GM19468 (cell line): ENCODE measurements at regions not wholly inside any gene's neighbourhood (a gene's known extent, or its start where the extent isn't known, plus 50 kb on each side); places are given as distances from the start of the nearest gene placed in this dataset.

Experiments used
- ATAC-seq: cut with Tn5 transposase; IDR thresholded peaks from one replicate; pipeline ENCODE4 v1.9.1; 2021; ENCODE audit warnings: mild to moderate bottlenecking, moderate library complexity, moderate number of reproducible peaks; ENCODE audit not compliant: unreplicated experiment; ENCODE audit errors: extremely low read depth

DNA sequence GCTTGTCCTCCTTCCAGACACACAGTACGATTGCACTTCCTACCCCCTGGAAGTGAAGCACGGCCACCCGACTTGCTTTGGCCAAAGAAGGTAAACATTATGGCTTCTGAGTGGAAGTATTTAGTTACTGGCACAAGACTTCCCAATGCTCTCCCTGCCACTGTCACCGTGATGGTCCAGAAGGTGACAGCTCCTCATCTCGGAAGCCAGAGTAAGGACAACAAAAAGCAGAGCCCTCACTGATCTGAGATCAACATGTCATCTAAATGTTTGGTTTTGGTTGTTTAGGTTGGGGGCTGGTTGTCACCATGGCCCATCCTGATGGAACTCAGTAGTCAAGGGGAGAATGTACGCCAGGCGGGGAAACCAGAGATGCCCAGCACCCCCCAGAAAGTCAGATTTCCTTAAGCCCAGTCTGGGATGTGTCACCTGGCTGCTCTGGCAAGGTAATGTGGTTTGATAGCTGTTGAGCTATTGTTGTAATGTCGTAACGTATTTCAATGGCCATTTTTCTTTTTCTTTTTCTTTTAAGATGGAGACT is 170.1 kb upstream of the ZNF536 start:
- no peak for ATAC-seq

DNA sequence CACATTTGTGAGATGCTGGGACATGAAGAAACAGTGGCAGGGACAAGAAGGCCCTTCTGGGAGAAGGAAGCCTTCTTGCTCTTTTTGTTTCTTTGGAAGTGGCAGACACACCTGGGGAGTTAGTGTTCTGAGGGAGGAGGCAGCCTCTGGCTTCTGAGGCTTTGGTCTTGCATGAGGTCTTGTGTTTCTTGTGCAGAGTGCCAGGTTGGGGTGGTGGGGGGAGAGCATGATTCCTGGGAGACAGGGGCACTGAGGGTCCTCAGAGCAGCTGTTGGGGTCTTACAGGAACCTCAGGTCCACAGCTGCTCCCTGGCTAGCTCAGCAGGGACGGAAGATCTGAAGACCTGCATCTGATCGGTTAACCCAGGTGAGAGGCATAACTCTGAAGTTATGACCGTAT is 167.5 kb upstream of the ZNF536 start:
- no peak for ATAC-seq

DNA sequence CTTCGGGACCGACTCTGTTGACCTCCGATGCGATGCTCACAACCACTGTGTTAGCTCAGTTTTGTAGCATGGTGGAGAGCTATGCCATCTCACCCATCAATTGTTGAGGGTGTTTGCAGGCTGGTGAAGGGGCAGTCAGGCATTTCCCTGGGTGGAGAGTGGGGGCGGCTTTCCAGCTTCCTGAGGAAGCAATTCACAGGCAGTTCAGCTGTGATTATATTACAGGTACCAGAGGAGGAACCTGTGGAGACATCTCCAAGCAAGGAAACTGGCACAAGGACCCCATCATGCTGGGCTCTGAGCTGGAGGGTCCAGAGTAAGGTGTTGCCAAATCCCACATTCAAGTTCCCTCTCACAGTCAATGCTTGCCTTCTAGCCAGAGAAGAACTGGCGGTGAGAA is 166.0 kb upstream of the ZNF536 start:
- no peak for ATAC-seq

DNA sequence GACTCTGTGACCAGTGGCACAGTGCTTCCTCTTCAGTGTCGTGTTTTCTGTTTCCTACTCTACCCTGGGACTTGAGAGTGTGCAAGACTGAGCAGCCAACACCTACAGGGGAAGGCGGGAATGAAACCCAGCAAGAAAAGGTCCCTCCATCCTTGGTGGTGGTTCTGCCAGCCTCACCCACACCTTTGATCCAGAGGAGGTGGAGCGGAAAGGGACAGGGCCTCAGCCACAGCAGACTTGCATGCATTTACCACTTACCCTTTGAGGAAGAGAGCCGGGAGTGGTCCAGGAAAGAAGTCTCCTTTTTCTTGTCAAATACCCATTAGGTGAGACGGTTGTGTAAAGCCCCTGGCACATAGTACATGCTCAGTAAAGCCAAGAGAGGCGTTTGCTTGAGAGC is 164.8 kb upstream of the ZNF536 start:
- ATAC-seq: no peak

DNA sequence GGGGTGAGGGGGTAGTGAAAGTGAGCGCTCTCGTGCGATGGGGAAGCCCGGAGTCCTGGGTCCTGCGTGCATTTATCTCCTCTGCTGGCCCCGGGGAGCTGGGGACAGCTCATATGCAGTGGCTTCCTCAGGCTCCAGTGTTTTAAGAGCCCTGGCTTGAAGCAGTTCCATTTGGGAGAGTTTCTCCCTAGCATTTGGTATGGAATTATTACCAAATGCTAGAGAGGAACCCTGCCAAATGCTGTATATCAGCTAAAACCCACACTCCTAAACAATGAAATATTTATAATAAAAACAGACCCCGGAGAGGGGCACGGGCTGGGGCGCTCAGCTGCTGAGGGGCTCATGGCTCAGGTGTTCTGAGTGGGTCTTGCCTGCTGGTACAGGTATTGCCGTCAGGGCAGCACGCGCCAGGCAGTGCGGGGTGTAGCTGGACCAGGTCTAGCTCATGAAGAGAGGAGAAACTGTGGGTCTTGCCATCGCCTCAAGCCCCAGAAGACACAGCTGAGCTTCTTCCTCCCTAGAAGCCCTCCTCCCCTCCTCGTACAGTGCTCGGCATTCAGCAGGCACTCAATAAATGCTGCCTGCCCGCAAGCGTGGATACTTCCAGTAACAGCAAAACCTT is 163.6 kb upstream of the ZNF536 start:
- ATAC-seq: no peak

DNA sequence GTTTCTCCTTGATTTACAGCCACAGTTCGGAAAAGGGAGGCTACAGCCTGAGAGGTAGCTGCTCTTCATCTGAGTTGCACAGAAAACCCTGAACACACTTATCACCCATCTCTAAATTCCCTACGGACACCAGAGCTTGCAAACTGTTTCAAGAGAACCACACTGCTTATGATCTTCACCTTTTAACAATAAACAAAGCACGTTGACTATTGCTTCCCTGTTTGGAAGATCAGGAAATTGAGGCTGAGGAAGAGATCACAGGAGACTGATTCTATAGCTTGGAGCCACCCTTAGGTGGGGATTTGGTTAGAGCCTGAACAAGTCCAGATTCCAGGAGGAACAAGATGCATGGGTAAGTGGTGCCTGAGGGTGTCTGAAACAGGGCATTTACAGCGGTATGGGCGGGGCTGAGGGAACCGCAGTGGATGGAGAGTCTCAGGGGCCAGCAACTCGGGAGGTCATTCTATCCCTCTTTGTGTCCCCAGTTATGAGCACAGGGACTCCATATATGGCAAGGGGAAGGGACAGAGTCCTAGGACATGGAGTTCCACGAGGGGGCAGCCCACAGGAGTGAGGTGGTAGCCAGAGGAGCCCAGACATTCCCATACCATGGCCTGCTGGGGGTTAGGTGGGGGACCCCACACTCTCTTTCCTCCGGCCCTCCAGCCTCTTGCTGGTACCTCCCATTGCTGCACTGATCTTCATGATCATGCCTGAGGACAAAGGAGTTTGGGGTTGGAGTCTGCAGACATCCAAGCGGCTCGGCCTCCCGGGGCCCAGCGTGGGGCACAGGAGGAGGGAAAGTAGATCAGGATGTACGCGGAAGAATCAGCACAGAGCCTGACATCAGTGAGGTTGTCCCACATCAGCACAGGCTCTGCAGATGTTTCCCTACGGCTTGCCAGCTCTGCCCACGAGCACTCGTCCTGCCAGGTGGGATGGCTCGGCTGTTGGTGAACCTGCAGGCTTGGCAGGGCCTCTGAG is 162.3 kb upstream of the ZNF536 start:
- ATAC-seq: no peak

DNA sequence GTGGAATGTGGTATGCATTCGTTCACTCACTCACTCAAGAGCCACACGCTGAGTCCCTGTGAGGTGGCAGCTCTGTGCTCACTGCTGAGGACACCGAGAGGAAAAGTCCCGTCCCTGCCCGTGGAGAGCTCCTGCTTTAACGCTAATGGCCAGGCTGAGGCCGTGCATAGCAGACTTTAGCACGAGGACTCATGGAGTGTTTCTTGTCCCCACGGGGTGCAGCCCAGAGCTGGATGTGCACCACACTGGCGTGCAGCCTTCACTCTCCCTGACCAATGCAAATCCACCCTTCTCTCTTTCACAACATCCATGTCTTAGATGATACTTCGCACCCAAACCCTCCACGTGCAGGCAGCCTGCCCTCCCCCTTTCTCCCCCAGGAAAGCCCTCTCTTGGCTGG is 159.6 kb upstream of the ZNF536 start:
- no peak for ATAC-seq

DNA sequence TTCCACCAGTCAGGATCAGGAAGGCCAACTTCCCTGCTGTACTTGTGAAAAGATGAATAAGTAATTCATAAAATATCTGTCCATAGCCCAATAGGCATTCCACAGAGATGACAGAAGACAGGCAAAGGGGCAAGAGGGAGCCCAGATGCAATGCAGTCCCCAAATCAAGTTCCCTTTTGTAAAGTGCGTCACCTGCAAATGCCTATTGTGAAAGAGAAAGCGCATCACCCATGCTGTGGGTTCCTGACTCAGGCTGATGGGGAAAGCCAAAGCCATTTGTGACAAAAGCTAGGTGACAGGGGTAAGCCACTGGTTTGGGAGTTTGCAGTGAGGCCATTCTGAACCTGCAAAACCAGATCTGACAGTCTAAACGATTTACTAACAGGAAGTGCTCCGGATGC is 157.5 kb upstream of the ZNF536 start:
- ATAC-seq: no peak

DNA sequence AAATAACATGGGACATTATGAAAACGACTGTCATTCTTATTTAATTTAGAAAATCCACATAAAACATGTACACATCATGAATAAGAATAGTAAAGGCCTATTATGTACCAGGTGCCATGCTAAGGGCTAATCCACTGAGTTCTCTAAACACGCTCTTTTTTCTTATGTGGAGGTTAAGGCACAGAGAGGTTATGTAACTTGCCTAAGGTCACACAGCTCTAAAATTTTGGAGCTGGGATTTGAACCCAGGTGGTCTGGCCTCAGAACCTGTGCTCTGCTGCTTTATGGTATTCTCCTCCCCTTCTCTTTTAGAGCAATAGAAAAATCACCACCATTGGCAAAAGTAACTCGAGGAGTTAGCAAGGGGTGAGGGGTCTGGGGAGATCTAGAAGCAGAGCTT is 156.9 kb upstream of the ZNF536 start:
- no peak for ATAC-seq

- no peak for ATAC-seq
Observed at GRCh38 chr19:30216453-30216852, 155.7 kb upstream of the ZNF536 start.

- ATAC-seq: no peak
Observed at GRCh38 chr19:30217461-30217860, 154.7 kb upstream of the ZNF536 start.

DNA sequence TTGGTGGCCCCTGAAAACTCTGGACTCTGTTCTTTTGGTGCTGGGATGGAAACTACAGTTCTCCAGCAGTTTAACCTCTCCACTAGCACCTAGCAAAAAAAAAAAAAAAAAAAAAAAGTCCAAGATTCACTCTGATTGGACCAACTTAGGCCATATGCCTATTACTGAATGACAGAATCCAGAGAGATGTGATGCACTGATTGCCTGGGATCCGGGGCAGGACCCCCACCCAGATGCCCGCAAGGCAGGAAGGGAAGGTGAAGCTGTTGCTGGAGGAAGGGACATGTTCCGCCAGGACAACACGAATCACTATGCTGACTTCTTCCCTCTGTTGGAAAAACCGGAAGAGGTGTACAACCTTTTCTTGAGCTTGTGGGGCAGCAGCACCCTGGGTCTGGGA is 152.5 kb upstream of the ZNF536 start:
- ATAC-seq: no peak

DNA sequence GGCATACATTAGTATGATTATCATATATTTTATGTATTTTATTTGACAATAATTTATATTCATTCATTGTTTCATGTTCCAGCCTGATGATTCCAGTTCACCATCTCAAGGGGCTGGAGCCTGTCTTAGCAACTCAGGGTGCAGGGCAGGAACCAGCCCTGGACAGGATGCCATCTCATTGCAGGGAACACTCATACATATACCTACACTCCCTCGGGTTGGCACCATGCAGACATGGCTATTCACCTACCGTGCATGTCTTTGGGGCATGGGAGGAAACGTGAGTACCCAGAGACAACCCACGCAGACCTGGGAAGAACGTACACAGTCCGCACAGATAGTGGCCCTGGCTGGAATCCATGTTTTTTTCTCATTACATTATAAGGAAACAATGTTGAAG is 151.0 kb upstream of the ZNF536 start:
- ATAC-seq: no peak

- no peak for ATAC-seq
Observed at GRCh38 chr19:30222428-30222873, 149.7 kb upstream of the ZNF536 start.

DNA sequence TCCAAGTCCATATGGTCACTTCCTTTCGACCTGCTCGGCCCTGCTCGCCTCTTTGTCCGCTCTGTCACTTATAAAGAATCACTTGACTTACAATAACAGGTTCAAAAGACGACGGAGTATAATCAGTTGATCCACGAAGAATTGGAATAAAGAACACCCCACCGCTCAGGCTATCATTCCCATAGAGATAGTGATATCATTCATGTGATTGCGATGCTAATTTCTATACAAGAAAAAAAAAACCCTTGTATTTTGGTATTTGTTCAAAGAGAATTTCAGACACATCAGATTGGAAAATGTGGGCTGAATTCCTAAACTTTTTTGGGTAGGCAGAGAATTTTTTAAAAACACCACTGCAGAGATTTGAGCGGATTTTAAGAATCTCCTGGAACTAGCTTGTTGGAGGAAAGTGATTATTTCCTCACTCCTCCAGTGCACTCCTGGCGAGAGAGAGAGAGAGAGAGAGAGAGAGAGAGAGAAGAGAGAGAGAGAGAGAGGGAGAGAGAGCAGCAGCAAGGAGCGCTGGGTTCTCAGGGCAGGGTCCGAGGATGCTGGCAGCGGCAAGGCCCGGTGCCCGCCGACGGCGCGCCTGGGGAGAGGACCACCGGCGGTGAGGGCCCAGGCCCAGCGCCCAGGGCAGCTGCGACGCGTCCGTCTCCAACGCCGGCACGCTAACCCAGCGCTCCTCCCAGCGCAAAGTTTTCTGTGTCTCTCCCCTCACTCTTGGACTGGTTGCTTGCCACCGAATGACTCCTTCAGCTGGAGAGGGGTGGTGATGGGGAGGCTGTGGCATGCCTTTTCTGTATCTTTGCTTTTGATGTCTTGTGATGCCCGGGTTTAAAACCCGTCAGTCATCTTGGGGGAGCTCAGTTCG is 149.0 kb upstream of the ZNF536 start:
- ATAC-seq: no peak

DNA sequence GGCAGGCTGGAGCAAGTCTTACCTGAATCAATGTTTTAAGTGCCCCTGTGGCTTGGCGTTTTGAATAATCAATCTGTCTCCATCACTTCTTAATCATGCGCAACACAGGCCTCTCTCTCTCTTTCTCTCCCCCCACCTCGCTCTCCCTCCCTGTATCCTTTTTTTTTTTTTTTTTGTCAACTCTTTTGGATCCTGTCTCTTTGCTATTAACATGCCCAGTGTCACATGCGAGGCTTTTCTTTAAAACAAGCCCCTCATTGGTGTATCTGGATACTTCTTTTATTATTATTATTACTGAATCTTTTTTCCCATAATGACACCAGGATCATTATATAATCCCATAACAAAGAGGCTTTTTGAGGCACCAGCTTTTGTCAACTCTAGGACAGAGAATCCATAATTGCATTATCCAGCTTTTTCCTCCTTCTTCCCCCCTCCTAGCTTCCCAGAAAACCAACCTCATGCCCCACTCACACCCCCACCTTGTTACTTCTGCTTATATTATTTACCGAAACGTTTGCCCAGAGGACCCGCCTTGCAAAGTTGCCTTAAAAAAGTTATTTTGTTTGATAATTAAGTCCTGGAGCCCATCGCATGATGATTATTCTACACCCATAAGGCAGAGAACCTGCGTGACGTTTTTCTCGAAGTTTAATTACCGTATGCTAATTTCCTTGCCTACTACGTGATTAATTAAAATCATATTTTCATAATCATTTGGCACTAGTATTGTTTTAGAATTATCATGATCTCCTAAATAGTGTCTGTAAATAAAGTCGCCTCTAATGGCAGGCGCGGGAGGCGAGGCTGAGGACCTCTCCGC is 148.1 kb upstream of the ZNF536 start:
- ATAC-seq: no peak

GRCh38 chr19:30224689-30225606 is 147.2 kb upstream of the ZNF536 start:
- no peak for ATAC-seq

DNA sequence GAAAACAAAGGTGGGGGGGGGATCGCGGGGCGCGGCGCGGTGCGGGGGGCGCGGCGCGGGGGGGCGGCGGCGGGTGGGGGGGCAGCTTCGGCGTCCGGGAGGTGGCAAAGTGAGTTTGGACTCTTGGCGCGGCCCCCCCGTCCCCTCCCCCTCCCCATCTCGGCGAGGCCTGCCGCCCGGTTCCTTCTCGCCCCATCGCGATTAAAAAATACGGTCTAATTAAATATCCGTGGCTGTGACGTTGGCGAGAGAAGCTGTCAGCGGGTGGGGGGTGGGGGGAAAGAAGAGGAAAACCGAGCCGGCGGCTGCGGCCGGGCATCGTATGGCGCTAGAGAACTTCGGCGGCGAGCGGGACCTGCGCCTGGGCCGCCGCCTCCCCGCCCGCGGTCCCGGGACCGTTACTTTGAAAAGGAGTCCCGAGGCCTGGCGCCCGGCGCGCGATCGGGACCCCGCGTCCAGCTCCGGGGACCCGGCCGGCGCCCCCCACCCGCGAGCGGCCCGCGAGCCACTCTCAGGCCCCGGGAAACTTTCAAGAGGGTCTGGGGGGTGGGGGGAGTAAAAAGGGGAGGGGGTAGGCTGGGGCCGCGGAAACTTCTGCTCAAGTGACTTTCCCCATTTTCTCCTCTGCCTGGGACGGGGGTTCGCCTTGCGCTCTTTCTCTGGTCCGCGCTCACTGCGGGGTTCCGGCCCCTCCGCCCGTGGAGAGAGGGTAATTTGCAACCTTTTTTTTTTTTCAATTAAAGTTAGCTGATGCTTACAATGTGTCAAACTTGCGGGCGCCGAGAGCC is 146.3 kb upstream of the ZNF536 start:
- ATAC-seq: no peak
